Neural cell (in vitro differentiated cells): ENCODE measurements at regions not wholly inside any gene's neighbourhood (a gene's known extent, or its start where the extent isn't known, plus 50 kb on each side); places are given as distances from the start of the nearest gene placed in this dataset.

Experiments
- H2AFZ ChIP-seq: fragments of 200-600, 300-800 bp; sonication (generic), shearing (Covaris generic); 2 replicates; pipeline ENCODE4 v1.6.0; 2014; ENCODE audit warnings: low read depth, mild to moderate bottlenecking, antibody characterized with exemption, low read length, moderate library complexity
- H3F3A ChIP-seq: fragments of 200-600 bp; shearing (Covaris generic); 2 replicates; pipeline ENCODE4 v1.6.1; 2016; ENCODE audit warnings: mild to moderate bottlenecking, moderate library complexity, mixed read lengths, antibody characterized with exemption, low read length; ENCODE audit not compliant: insufficient read depth, poor library complexity, severe bottlenecking
- H3K27ac ChIP-seq: fragments of 200-600, 300-800 bp; sonication (generic), shearing (Covaris generic); 2 replicates; pipeline ENCODE4 v1.5.1; 2014; ENCODE audit warnings: mild to moderate bottlenecking, low read length, moderate library complexity
- H3K27me3 ChIP-seq: fragments of 300-800, 200-600 bp; sonication (generic), shearing (Covaris generic); 2 replicates; pipeline ENCODE4 v1.6.0; 2014; ENCODE audit warnings: mild to moderate bottlenecking, low read depth, low read length, moderate library complexity; ENCODE audit not compliant: insufficient read depth
- H3K36me3 ChIP-seq: fragments of 300-800, 200-600 bp; sonication (generic), shearing (Covaris generic); 2 replicates; pipeline ENCODE4 v1.5.1; 2014; ENCODE audit warnings: mild to moderate bottlenecking, antibody characterized with exemption, low read length, moderate library complexity; ENCODE audit not compliant: insufficient read depth
- H3K4me2 ChIP-seq: fragments of 300-800, 200-600 bp; sonication (generic), shearing (Covaris generic); 2 replicates; pipeline ENCODE4 v1.6.0; 2014; ENCODE audit warnings: mild to moderate bottlenecking, low read length
- H3K4me3 ChIP-seq: fragments of 300-800, 200-600 bp; sonication (generic), shearing (Covaris generic); 2 replicates; pipeline ENCODE4 v1.5.1; 2014; ENCODE audit warnings: mild to moderate bottlenecking, low read length, moderate library complexity
- H3K79me2 ChIP-seq: fragments of 200-600 bp; shearing (Covaris generic); replicated peaks from 2 replicates; pipeline ENCODE4 v1.6.0; 2014; ENCODE audit warnings: mild to moderate bottlenecking, low read length, moderate library complexity; ENCODE audit not compliant: insufficient read depth
- H3K9ac ChIP-seq: fragments of 300-800, 200-600 bp; sonication (generic), shearing (Covaris generic); 2 replicates; pipeline ENCODE4 v1.6.1; 2016; ENCODE audit warnings: mild to moderate bottlenecking, low read length, mixed read lengths
- H3K9me2 ChIP-seq: fragments of 200-600 bp; shearing (Covaris generic); 2 replicates; pipeline ENCODE4 v1.6.1; 2016; ENCODE audit warnings: mild to moderate bottlenecking, low read length, mixed read lengths; ENCODE audit not compliant: insufficient read depth
- H3K9me3 ChIP-seq: fragments of 200-600, 300-800 bp; sonication (generic), shearing (Covaris generic); 2 replicates; pipeline ENCODE4 v1.6.1; 2016; ENCODE audit warnings: mild to moderate bottlenecking, mixed run types, low read length, moderate library complexity, mixed read lengths
- H4K20me1 ChIP-seq: fragments of 200-600 bp; shearing (Covaris generic); 2 replicates; pipeline ENCODE4 v1.6.1; 2016; ENCODE audit warnings: mild to moderate bottlenecking, mixed run types; ENCODE audit not compliant: insufficient read depth
- CTCF ChIP-seq: fragments of 450-650 bp; IDR thresholded peaks from 2 replicates; pipeline ENCODE4 v1.5.1; 2014; ENCODE audit warnings: antibody characterized with exemption, mild to moderate bottlenecking, moderate library complexity; ENCODE audit not compliant: poor library complexity, severe bottlenecking
- EP300 ChIP-seq: fragments of 450-650 bp; conservative IDR thresholded peaks from 2 replicates; pipeline ENCODE4 v1.6.1; 2014; ENCODE audit warnings: antibody characterized with exemption, mild to moderate bottlenecking, moderate library complexity; ENCODE audit not compliant: poor library complexity, severe bottlenecking
- EZH2 ChIP-seq: fragments of 200-600, 300-800 bp; shearing (Covaris generic), sonication (generic); IDR thresholded peaks from 2 replicates; pipeline ENCODE4 v1.6.1; 2014; ENCODE audit warnings: antibody characterized with exemption, low read length, borderline replicate concordance, mild to moderate bottlenecking; ENCODE audit not compliant: insufficient read depth, poor library complexity, severe bottlenecking
- MXI1 ChIP-seq: fragments of 450-650 bp; conservative IDR thresholded peaks from 2 replicates; pipeline ENCODE4 v1.6.1; 2014; ENCODE audit warnings: antibody characterized with exemption, mild to moderate bottlenecking; ENCODE audit not compliant: poor library complexity, severe bottlenecking
- POLR2AphosphoS5 ChIP-seq: IDR thresholded peaks from 2 replicates; pipeline ENCODE4 v1.6.1; 2012
- RAD21 ChIP-seq: fragments of 450-650 bp; conservative IDR thresholded peaks from 2 replicates; pipeline ENCODE4 v1.6.1; 2014; ENCODE audit warnings: antibody characterized with exemption, mild to moderate bottlenecking, moderate library complexity
- REST ChIP-seq: IDR thresholded peaks from 2 replicates; pipeline ENCODE4 v1.6.1; 2012; ENCODE audit warnings: borderline replicate concordance
- SMC3 ChIP-seq: fragments of 450-650 bp; conservative IDR thresholded peaks from 2 replicates; pipeline ENCODE4 v1.6.1; 2014; ENCODE audit warnings: antibody characterized with exemption, mild to moderate bottlenecking, moderate library complexity; ENCODE audit not compliant: poor library complexity
- TAF1 ChIP-seq: IDR thresholded peaks from 2 replicates; pipeline ENCODE4 v1.6.1; 2012; ENCODE audit warnings: low read depth

- no peak overlapping the region for H3K4me2 ChIP-seq
Measured at GRCh38 chr5:27403243-27403882, 365.0 kb upstream of the CDH9 start.

GRCh38 chr5:27402828-27403227 lies 364.4 kb upstream of the CDH9 start:
- H3K4me2 ChIP-seq = no peak overlapping the region
- no peaks in the 10 kb centered on the region for H4K20me1 ChIP-seq
- no peaks in the 10 kb centered on the region for H3K9me3 ChIP-seq
- no peaks in the 10 kb centered on the region for H3K79me2 ChIP-seq
- H3K9ac ChIP-seq = no peak overlapping the region
- H3F3A ChIP-seq = no peaks in the 10 kb centered on the region
- H3K9me2 ChIP-seq = no peaks in the 10 kb centered on the region
- no peaks in the 10 kb centered on the region for H3K27me3 ChIP-seq
- no peak overlapping the region for H3K4me3 ChIP-seq
- H3K36me3 ChIP-seq = no peaks in the 10 kb centered on the region
- H3K27ac ChIP-seq = no peak overlapping the region
- no peak overlapping the region for H2AFZ ChIP-seq
- TF ChIP-seq TAF1 = no peak
- TF ChIP-seq POLR2AphosphoS5 = no peak
- TF ChIP-seq EP300 = no peak
- no peak for TF ChIP-seq EZH2
- no peak for TF ChIP-seq RAD21
- TF ChIP-seq MXI1 = no peak
- TF ChIP-seq SMC3 = no peak
- TF ChIP-seq REST = no peak

More at GRCh38 chr5:27403243-27403882, 365.0 kb upstream of the CDH9 start:
- TF ChIP-seq REST (no peak), MXI1 (no peak), TAF1 (no peak), CTCF (no peak), EP300 (no peak), POLR2AphosphoS5 (no peak), RAD21 (no peak), SMC3 (no peak), EZH2 (no peak)
- Histone ChIP-seq H3F3A (no peaks in the 10 kb centered on the region), H3K27ac (no peak overlapping the region), H3K9me2 (no peaks in the 10 kb centered on the region), H3K79me2 (no peaks in the 10 kb centered on the region), H3K36me3 (no peaks in the 10 kb centered on the region), H3K9me3 (no peaks in the 10 kb centered on the region), H3K4me3 (no peak overlapping the region), H3K27me3 (no peaks in the 10 kb centered on the region), H4K20me1 (no peaks in the 10 kb centered on the region), H2AFZ (no peak overlapping the region), H3K9ac (no peak overlapping the region)
